Erythroblast (primary cell): ENCODE measurements at regions not wholly inside any gene's neighbourhood (a gene's known extent, or its start where the extent isn't known, plus 50 kb on each side); places are given as distances from the start of the nearest gene placed in this dataset.
"Not testable (repeated sequence)": the region's sequence is repeated elsewhere in the genome, so short reads cannot be mapped to it uniquely, and the experiment has no call there.

Source experiments
- GATA1 ChIP-seq: IDR thresholded peaks from 2 replicates; pipeline ENCODE4 v1.6.1; 2011; ENCODE audit warnings: low read depth, mild to moderate bottlenecking, control low read depth, low read length, moderate library complexity
- POLR2A ChIP-seq: IDR thresholded peaks from 2 replicates; pipeline ENCODE4 v1.6.1; 2011; ENCODE audit warnings: mild to moderate bottlenecking, low read length

DNA sequence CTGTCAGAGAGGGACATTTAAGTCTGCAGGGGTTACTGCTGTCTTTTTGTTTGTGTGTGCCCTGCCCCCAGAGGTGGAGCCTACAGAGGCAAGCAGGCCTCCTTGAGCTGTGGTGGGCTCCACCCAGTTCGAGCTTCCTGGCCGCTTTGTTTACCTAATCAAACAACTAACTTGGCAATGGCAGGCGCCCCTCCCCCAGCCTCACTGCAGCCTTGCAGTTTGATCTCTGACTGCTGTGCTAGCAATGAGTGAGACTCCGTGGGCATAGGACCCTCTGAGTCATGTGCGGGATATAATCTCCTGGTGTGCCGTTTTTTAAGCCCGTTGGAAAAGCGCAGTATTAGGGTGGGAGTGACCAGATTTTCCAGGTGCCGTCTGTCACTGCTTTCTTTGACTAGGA, 216.8 kb upstream of the CDKN2B start:
- not testable (repeated sequence) for TF ChIP-seq POLR2A, GATA1
